Astrocyte (in vitro differentiated cells and primary cell): ENCODE measurements at regions not wholly inside any gene's neighbourhood (a gene's known extent, or its start where the extent isn't known, plus 50 kb on each side); places are given as distances from the start of the nearest gene placed in this dataset.
"Not testable (repeated sequence)": the region's sequence is repeated elsewhere in the genome, so short reads cannot be mapped to it uniquely, and the experiment has no call there.

Experiments
- EZH2 ChIP-seq: IDR thresholded peaks from 2 replicates; pipeline ENCODE4 v1.6.1; 2012; ENCODE audit warnings: mild to moderate bottlenecking, low read length, inconsistent platforms; ENCODE audit not compliant: insufficient read depth
- TF ChIP-seq, protein P1 (sequence below): IDR thresholded peaks from 2 replicates; pipeline ENCODE4 v1.5.1; 2011; ENCODE audit warnings: low read depth, mild to moderate bottlenecking, inconsistent platforms, low read length, moderate library complexity; ENCODE audit not compliant: insufficient read depth

DNA sequence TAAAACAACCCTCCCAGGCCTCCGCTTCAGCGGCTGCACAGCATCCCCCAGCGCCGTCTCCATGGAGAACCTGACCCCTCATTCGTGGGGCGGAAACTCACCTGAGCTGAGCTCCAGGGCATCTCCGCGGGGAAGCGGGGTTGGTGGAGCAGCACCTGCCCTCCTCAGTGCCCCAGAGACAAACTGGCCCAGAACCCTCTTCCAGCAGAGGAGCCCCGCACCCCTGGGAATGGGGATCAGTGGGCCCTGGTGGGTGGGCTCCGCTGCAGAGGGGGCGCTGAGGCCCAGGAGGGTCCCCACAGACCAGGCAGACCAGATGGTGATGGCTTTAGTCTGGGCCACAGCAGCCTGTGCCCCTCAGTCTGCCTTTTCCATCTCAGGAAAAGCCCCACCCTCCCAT, 261.2 kb downstream of the ADGRD1 start:
- TF ChIP-seq, protein P1, sequence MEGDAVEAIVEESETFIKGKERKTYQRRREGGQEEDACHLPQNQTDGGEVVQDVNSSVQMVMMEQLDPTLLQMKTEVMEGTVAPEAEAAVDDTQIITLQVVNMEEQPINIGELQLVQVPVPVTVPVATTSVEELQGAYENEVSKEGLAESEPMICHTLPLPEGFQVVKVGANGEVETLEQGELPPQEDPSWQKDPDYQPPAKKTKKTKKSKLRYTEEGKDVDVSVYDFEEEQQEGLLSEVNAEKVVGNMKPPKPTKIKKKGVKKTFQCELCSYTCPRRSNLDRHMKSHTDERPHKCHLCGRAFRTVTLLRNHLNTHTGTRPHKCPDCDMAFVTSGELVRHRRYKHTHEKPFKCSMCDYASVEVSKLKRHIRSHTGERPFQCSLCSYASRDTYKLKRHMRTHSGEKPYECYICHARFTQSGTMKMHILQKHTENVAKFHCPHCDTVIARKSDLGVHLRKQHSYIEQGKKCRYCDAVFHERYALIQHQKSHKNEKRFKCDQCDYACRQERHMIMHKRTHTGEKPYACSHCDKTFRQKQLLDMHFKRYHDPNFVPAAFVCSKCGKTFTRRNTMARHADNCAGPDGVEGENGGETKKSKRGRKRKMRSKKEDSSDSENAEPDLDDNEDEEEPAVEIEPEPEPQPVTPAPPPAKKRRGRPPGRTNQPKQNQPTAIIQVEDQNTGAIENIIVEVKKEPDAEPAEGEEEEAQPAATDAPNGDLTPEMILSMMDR = not testable (repeated sequence)
- TF ChIP-seq EZH2 = not testable (repeated sequence)
